Right cardiac atrium (tissue), 5 donors: ENCODE measurements at regions not wholly inside any gene's neighbourhood (a gene's known extent, or its start where the extent isn't known, plus 50 kb on each side); places are given as distances from the start of the nearest gene placed in this dataset.

ENCODE experiments used
- ATAC-seq, 2 donors: fragments of 200-7000 bp; cut with Tn5 transposase; one replicate each; pipeline versions ENCODE4 v1.8.0 to v1.9.1; 2020; ENCODE audit warnings: moderate library complexity in 2 of 2, mild to moderate bottlenecking in 1 of 2
- DNase-seq, 3 donors: peaks; one replicate each; pipeline ENCODE4 v3.0.0-alpha.2; 2020
- H3K27ac ChIP-seq: one replicate; pipeline ENCODE4 v1.5.1; 2013; ENCODE audit warnings: mild to moderate bottlenecking, low read length, control low read depth, moderate library complexity
- H3K27me3 ChIP-seq: one replicate; pipeline ENCODE4 v1.6.1; 2013; ENCODE audit not compliant: control insufficient read depth, insufficient read depth
- H3K4me1 ChIP-seq: one replicate; pipeline ENCODE4 v1.6.1; 2013; ENCODE audit warnings: low read length; ENCODE audit not compliant: control insufficient read depth, insufficient read depth
- H3K4me3 ChIP-seq: one replicate; pipeline ENCODE4 v1.5.1; 2013; ENCODE audit warnings: low read length, control low read depth
- H3K9me3 ChIP-seq: one replicate; pipeline ENCODE4 v1.6.1; 2013; ENCODE audit warnings: low read length; ENCODE audit not compliant: control insufficient read depth
- WGBS: extraction: QIAGEN DNeasy Blood & Tissue Kit; methylation state at CpG from one replicate; pipeline ENCODE4 v1.1.7; 2013; 5-methylcytosine and 5-hydroxymethylcytosine counted together
- intact Hi-C, 4 donors: fragments of 100-400 bp; cut with DNase I; formaldehyde crosslinking; loops; one replicate each; pipeline versions ENCODE4 v1.11.0 to v1.14.0; 2022 to 2023
- donor health status: healthy with polysubstance abuse.
- donor health status: DM: no; HTN: yes; CAD: no.
- donor health status: DM: no; HTN: no; CAD: no.
- donor health status: DM: no; HTN: yes; CAD: no; lungs with severe emphysema.
- donor health status: DM: yes; HTN: yes; CAD: no.

- no peaks in the 10 kb centered on the region for H3K27me3 ChIP-seq
- no peak for ATAC-seq
- intact Hi-C loops = no loop called here
- peaks cover 3% of the 10 kb centered on the region for H3K4me1 ChIP-seq
- no peaks in the 10 kb centered on the region for H3K9me3 ChIP-seq
- no peak overlapping the region for H3K27ac ChIP-seq
- DNase-seq = no peak
- 58% methylated on average over 2 of the region's 2 CpGs for WGBS
- H3K4me3 ChIP-seq = no peak overlapping the region
Measured at GRCh38 chr1:91621907-91622306, 121.3 kb downstream of the CDC7 start.

GRCh38 chr1:91622616-91623015 lies 122.0 kb downstream of the CDC7 start:
- Histone ChIP-seq H3K9me3 (no peaks in the 10 kb centered on the region), H3K4me3 (no peak overlapping the region), H3K4me1 (peaks cover 2% of the 10 kb centered on the region), H3K27me3 (no peaks in the 10 kb centered on the region), H3K27ac (no peak overlapping the region)
- WGBS = 31% methylated on average over 3 of the region's 3 CpGs
- intact Hi-C loops = no loop called here
- DNase-seq = peak; percentile 74 to 85 (median 75)
- peak; percentile 62 to 65 for ATAC-seq

GRCh38 chr1:91623020-91623419 lies 122.4 kb downstream of the CDC7 start:
- Histone ChIP-seq H3K4me1 (peaks cover 2% of the 10 kb centered on the region), H3K27me3 (no peaks in the 10 kb centered on the region), H3K9me3 (no peaks in the 10 kb centered on the region), H3K27ac (no peak overlapping the region), H3K4me3 (no peak overlapping the region)
- ATAC-seq = no peak
- WGBS = 56% methylated on average over 2 of the region's 2 CpGs
- DNase-seq = no peak
- intact Hi-C loops = no loop called here

GRCh38 chr1:91624331-91624730 lies 123.7 kb downstream of the CDC7 start:
- over 99% methylated on average over 4 of the region's 4 CpGs for WGBS
- Histone ChIP-seq H3K4me3 (no peak overlapping the region), H3K9me3 (no peaks in the 10 kb centered on the region), H3K27ac (no peak overlapping the region), H3K4me1 (peaks cover 2% of the 10 kb centered on the region), H3K27me3 (no peaks in the 10 kb centered on the region)
- DNase-seq = no peak
- no peak for ATAC-seq
- intact Hi-C loops = no loop called here
